CD4-positive, alpha-beta T cell treated with Interleukin-2 at 100 ng/mL for 4 hours (primary cell): ENCODE measurements at regions not wholly inside any gene's neighbourhood (a gene's known extent, or its start where the extent isn't known, plus 50 kb on each side); places are given as distances from the start of the nearest gene placed in this dataset.

Source experiments
- DNase-seq: peaks from one replicate; pipeline ENCODE4 v3.0.0-alpha.2; 2020; ENCODE audit warnings: low spot score

- no peak for DNase-seq
These were observed 1052.6 kb downstream of the ADGRL3 start for GRCh38 chr4:62252728-62253127.

- no peak for DNase-seq
These were observed 1050.0 kb downstream of the ADGRL3 start for GRCh38 chr4:62250100-62250499.

GRCh38 chr4:62243895-62244294, 1043.8 kb downstream of the ADGRL3 start:
- no peak for DNase-seq

GRCh38 chr4:62235911-62236310, 1035.8 kb downstream of the ADGRL3 start:
- DNase-seq, result no peak

GRCh38 chr4:62232814-62233213, 1032.7 kb downstream of the ADGRL3 start:
- DNase-seq, result no peak

GRCh38 chr4:62231994-62232393, 1031.9 kb downstream of the ADGRL3 start:
- no peak for DNase-seq

GRCh38 chr4:62226082-62226481, 1026.0 kb downstream of the ADGRL3 start:
- no peak for DNase-seq

GRCh38 chr4:62222121-62222520, 1022.0 kb downstream of the ADGRL3 start:
- DNase-seq, result no peak

GRCh38 chr4:62210486-62210885, 1010.4 kb downstream of the ADGRL3 start:
- no peak for DNase-seq

- DNase-seq, result no peak
These were observed 1009.8 kb downstream of the ADGRL3 start for GRCh38 chr4:62209757-62210485.

- no peak for DNase-seq
These were observed 1008.8 kb downstream of the ADGRL3 start for GRCh38 chr4:62208921-62209320.

GRCh38 chr4:62204136-62204535, 1004.0 kb downstream of the ADGRL3 start:
- no peak for DNase-seq

- no peak for DNase-seq
These were observed 999.2 kb downstream of the ADGRL3 start for GRCh38 chr4:62199291-62199810.

GRCh38 chr4:62196338-62196737, 996.2 kb downstream of the ADGRL3 start:
- DNase-seq, result no peak

GRCh38 chr4:62194342-62194741, 994.2 kb downstream of the ADGRL3 start:
- no peak for DNase-seq

GRCh38 chr4:62193761-62194160, 993.6 kb downstream of the ADGRL3 start:
- DNase-seq, result no peak

GRCh38 chr4:62191451-62192240, 991.5 kb downstream of the ADGRL3 start:
- DNase-seq, result no peak

GRCh38 chr4:62170235-62170634, 970.1 kb downstream of the ADGRL3 start:
- DNase-seq, result no peak

GRCh38 chr4:62168681-62169080, 968.6 kb downstream of the ADGRL3 start:
- DNase-seq, result no peak

GRCh38 chr4:62162606-62163005, 962.5 kb downstream of the ADGRL3 start:
- DNase-seq, result no peak

- DNase-seq, result no peak
These were observed 961.3 kb downstream of the ADGRL3 start for GRCh38 chr4:62161446-62161845.

- no peak for DNase-seq
These were observed 959.8 kb downstream of the ADGRL3 start for GRCh38 chr4:62159876-62160275.

- no peak for DNase-seq
These were observed 959.2 kb downstream of the ADGRL3 start for GRCh38 chr4:62159306-62159705.
